ENCODE measurements at regions not wholly inside any gene's neighbourhood (a gene's known extent, or its start where the extent isn't known, plus 50 kb on each side); places are given as distances from the start of the nearest gene placed in this dataset.

DNA sequence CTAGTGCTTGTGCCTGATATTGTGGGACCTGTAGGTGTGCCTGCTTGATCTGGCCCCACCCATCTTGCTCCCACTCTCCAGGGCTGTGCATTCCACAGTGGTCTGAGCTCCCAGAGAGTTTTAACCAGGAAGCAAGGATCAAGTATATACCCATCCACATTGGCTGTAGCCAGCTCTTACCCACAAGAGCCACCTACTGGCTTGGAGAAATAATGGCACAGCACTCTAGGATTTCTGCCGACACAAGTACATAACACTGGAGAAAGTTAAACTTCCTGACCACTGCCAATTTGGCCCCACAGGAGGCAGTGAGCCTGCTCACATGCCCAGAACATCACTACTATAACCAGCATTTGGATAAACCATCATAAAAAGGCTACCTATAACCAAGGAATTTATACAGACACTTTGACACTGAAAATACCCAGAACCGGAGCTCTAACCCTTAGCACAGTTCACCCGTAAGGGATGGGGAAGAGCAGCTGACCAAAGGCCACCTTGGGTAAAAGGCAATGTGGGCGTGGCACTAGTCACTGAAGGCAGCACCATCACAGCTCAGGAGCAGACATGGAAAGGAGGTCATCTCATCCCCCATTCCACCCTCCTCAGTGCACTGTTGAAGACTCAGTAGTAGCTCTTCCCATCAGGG, 440.4 kb downstream of the BTBD3 start (continued):
- TF ChIP-seq ZNF565 (CRISPR knock-in tag; conservative IDR thresholded peaks at IDR 0.05; ENCODE audit: low read depth) (no peak), ZNF70 (CRISPR knock-in tag; IDR thresholded peaks at IDR 0.05) (no peak), TCF4 (CRISPR knock-in tag; IDR thresholded peaks at IDR 0.05; ENCODE audit: borderline replicate concordance) (no peak), TOX (CRISPR knock-in tag; IDR thresholded peaks at IDR 0.05; ENCODE audit: borderline replicate concordance) (no peak), OSR1 (CRISPR knock-in tag; IDR thresholded peaks at IDR 0.05) (no peak), ARNTL (CRISPR knock-in tag; IDR thresholded peaks at IDR 0.05; ENCODE audit: borderline replicate concordance, low read depth) (no peak), SNAI2 (CRISPR knock-in tag; IDR thresholded peaks at IDR 0.05) (no peak), RARB (CRISPR knock-in tag; IDR thresholded peaks at IDR 0.05) (no peak)
- TF ChIP-seq, protein P1, sequence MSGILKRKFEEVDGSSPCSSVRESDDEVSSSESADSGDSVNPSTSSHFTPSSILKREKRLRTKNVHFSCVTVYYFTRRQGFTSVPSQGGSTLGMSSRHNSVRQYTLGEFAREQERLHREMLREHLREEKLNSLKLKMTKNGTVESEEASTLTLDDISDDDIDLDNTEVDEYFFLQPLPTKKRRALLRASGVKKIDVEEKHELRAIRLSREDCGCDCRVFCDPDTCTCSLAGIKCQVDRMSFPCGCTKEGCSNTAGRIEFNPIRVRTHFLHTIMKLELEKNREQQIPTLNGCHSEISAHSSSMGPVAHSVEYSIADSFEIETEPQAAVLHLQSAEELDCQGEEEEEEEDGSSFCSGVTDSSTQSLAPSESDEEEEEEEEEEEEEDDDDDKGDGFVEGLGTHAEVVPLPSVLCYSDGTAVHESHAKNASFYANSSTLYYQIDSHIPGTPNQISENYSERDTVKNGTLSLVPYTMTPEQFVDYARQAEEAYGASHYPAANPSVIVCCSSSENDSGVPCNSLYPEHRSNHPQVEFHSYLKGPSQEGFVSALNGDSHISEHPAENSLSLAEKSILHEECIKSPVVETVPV (CRISPR knock-in tag; IDR thresholded peaks at IDR 0.05), result no peak

DNA sequence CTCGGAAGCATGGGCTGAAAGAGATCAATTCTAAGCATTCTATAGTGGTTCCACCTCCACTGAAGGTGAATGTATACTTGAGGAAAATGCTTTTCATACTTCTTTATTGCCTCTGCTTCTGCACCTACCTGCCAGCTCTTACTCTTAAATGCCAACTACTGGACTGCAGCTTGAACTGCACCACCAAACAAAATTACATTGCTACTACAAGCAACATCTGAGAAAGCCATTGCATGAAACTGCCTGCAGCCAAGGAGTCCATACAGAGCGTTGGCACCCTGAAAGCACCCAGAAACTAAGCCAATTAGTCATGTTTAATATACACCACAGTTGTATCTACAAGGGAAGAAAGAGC, 440.9 kb downstream of the BTBD3 start:
- no peak for ATAC-seq
- TF ChIP-seq RARB (CRISPR knock-in tag; IDR thresholded peaks at IDR 0.05) (no peak), TCF4 (CRISPR knock-in tag; IDR thresholded peaks at IDR 0.05; ENCODE audit: borderline replicate concordance) (no peak), PPARA (CRISPR knock-in tag; IDR thresholded peaks at IDR 0.05; ENCODE audit: borderline replicate concordance) (no peak), ZC3H10 (CRISPR knock-in tag; IDR thresholded peaks at IDR 0.05) (no peak), TOX (CRISPR knock-in tag; IDR thresholded peaks at IDR 0.05; ENCODE audit: borderline replicate concordance) (no peak), OSR1 (CRISPR knock-in tag; IDR thresholded peaks at IDR 0.05) (no peak), SNAI2 (CRISPR knock-in tag; IDR thresholded peaks at IDR 0.05) (no peak), ZNF70 (CRISPR knock-in tag; IDR thresholded peaks at IDR 0.05) (no peak), ARNTL (CRISPR knock-in tag; IDR thresholded peaks at IDR 0.05; ENCODE audit: borderline replicate concordance, low read depth) (no peak), ZNF565 (CRISPR knock-in tag; conservative IDR thresholded peaks at IDR 0.05; ENCODE audit: low read depth) (no peak)

DNA sequence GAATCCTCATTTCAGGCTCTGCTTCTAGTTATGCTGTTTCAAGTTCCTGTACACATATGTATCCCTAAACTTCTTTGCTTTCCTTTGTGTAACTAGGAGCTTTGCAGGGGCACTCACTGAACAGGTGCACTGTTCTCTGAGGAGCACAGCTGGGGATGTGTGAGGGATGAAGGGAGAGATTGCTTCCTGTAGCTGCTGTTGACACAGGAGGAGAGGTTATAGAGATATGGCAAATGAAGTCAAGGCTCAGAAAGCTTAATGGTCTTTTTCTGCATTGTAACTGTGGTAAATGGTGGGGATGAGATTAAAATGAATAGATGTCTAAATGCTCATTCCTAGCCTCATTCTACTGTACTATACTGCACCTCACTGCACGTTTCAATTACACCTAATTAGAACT, 454.3 kb downstream of the BTBD3 start:
- TF ChIP-seq ISL1 (CRISPR knock-in tag; IDR thresholded peaks at IDR 0.05) (no peak), SNAI2 (CRISPR knock-in tag; IDR thresholded peaks at IDR 0.05) (no peak), BACH2 (CRISPR knock-in tag; IDR thresholded peaks at IDR 0.05; ENCODE audit: borderline replicate concordance) (no peak)
- no peak for ATAC-seq

DNA sequence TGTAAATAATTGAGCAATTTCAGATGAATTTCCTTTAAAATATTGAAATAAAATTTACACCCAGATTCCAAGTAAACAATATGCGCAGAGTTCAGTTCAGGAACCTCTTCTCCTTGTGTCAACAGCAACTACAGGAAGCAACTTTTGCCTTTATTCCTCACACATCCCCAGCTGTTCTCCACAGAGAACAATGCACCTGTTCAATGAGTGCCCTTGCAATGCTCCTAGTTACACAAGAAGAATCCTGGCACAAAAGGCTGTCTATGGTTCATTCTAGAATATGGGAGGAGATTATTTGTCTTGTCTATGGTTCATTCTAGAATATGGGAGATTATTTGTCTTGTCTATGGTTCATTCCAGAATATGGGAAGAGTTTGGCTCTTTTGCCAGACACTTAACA, 454.9 kb downstream of the BTBD3 start:
- TF ChIP-seq, protein P2, sequence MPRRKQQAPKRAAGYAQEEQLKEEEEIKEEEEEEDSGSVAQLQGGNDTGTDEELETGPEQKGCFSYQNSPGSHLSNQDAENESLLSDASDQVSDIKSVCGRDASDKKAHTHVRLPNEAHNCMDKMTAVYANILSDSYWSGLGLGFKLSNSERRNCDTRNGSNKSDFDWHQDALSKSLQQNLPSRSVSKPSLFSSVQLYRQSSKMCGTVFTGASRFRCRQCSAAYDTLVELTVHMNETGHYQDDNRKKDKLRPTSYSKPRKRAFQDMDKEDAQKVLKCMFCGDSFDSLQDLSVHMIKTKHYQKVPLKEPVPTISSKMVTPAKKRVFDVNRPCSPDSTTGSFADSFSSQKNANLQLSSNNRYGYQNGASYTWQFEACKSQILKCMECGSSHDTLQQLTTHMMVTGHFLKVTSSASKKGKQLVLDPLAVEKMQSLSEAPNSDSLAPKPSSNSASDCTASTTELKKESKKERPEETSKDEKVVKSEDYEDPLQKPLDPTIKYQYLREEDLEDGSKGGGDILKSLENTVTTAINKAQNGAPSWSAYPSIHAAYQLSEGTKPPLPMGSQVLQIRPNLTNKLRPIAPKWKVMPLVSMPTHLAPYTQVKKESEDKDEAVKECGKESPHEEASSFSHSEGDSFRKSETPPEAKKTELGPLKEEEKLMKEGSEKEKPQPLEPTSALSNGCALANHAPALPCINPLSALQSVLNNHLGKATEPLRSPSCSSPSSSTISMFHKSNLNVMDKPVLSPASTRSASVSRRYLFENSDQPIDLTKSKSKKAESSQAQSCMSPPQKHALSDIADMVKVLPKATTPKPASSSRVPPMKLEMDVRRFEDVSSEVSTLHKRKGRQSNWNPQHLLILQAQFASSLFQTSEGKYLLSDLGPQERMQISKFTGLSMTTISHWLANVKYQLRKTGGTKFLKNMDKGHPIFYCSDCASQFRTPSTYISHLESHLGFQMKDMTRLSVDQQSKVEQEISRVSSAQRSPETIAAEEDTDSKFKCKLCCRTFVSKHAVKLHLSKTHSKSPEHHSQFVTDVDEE (CRISPR knock-in tag; IDR thresholded peaks at IDR 0.05), result no peak
- TF ChIP-seq ISL1 (CRISPR knock-in tag; IDR thresholded peaks at IDR 0.05), result no peak
- TF ChIP-seq, protein P1 (CRISPR knock-in tag; IDR thresholded peaks at IDR 0.05), result no peak
- no peak for TF ChIP-seq RARB (CRISPR knock-in tag; IDR thresholded peaks at IDR 0.05)
- TF ChIP-seq ESRRG (CRISPR knock-in tag; IDR thresholded peaks at IDR 0.05), result no peak
- no peak for TF ChIP-seq ZNF70 (CRISPR knock-in tag; IDR thresholded peaks at IDR 0.05)
- TF ChIP-seq, protein P3, sequence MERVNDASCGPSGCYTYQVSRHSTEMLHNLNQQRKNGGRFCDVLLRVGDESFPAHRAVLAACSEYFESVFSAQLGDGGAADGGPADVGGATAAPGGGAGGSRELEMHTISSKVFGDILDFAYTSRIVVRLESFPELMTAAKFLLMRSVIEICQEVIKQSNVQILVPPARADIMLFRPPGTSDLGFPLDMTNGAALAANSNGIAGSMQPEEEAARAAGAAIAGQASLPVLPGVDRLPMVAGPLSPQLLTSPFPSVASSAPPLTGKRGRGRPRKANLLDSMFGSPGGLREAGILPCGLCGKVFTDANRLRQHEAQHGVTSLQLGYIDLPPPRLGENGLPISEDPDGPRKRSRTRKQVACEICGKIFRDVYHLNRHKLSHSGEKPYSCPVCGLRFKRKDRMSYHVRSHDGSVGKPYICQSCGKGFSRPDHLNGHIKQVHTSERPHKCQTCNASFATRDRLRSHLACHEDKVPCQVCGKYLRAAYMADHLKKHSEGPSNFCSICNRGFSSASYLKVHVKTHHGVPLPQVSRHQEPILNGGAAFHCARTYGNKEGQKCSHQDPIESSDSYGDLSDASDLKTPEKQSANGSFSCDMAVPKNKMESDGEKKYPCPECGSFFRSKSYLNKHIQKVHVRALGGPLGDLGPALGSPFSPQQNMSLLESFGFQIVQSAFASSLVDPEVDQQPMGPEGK (CRISPR knock-in tag; IDR thresholded peaks at IDR 0.05; ENCODE audit: borderline replicate concordance), result no peak
- no peak for TF ChIP-seq ZFP3 (CRISPR knock-in tag; IDR thresholded peaks at IDR 0.05)
- ATAC-seq, result no peak

DNA sequence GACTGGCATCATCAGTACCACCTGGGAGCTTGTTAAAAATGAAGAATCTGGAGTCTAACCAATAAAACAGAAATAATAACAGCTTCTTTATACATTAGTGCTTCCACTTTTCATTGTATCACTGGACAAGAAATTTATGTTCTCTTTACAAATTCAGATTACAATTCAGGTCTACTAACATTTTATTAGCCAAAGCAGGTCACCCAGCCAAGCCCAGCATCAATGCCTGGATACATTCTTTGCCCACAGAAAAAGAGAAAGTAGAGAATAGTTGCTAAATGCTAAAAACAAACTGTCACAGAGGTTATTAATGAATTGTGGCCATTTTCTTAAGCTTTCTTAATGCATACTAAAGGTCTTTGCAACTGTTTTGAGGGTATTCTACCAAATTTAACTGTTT, 458.3 kb downstream of the BTBD3 start:
- TF ChIP-seq, protein P3 (CRISPR knock-in tag; IDR thresholded peaks at IDR 0.05; ENCODE audit: borderline replicate concordance), result no peak
- TF ChIP-seq ARNTL (CRISPR knock-in tag; IDR thresholded peaks at IDR 0.05; ENCODE audit: borderline replicate concordance, low read depth), result no peak
- TF ChIP-seq, protein P4, sequence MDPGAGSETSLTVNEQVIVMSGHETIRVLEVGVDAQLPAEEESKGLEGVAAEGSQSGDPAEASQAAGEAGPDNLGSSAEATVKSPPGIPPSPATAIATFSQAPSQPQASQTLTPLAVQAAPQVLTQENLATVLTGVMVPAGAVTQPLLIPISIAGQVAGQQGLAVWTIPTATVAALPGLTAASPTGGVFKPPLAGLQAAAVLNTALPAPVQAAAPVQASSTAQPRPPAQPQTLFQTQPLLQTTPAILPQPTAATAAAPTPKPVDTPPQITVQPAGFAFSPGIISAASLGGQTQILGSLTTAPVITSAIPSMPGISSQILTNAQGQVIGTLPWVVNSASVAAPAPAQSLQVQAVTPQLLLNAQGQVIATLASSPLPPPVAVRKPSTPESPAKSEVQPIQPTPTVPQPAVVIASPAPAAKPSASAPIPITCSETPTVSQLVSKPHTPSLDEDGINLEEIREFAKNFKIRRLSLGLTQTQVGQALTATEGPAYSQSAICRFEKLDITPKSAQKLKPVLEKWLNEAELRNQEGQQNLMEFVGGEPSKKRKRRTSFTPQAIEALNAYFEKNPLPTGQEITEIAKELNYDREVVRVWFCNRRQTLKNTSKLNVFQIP (CRISPR knock-in tag; IDR thresholded peaks at IDR 0.05; ENCODE audit: borderline replicate concordance, low read depth), result no peak
- no peak for TF ChIP-seq PPARA (CRISPR knock-in tag; IDR thresholded peaks at IDR 0.05; ENCODE audit: borderline replicate concordance)

More for the DNA sequence above, 458.3 kb downstream of the BTBD3 start:
- ATAC-seq, result no peak
